ENCODE measurements at regions not wholly inside any gene's neighbourhood (a gene's known extent, or its start where the extent isn't known, plus 50 kb on each side); places are given as distances from the start of the nearest gene placed in this dataset.

DNA sequence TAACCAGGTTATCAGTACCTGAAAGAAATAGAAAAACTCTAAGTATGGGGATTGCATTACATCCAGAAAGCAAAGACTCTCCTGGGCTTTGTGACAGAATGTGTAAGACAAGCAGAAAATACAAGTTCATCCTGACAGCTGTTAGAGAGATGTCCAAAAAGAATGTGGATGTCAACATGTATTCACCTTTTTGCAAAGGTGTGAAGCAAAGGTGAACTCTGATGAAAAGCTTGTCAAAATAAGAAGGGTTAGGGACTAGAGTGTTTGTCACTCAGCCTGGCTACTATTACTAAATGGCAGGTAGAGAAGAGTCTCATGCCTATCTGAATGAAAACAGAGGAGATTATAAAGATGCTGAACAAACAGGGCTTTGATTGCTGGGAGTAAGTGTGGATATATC, 527.6 kb upstream of the CA10 start:
- TF ChIP-seq, protein P1, sequence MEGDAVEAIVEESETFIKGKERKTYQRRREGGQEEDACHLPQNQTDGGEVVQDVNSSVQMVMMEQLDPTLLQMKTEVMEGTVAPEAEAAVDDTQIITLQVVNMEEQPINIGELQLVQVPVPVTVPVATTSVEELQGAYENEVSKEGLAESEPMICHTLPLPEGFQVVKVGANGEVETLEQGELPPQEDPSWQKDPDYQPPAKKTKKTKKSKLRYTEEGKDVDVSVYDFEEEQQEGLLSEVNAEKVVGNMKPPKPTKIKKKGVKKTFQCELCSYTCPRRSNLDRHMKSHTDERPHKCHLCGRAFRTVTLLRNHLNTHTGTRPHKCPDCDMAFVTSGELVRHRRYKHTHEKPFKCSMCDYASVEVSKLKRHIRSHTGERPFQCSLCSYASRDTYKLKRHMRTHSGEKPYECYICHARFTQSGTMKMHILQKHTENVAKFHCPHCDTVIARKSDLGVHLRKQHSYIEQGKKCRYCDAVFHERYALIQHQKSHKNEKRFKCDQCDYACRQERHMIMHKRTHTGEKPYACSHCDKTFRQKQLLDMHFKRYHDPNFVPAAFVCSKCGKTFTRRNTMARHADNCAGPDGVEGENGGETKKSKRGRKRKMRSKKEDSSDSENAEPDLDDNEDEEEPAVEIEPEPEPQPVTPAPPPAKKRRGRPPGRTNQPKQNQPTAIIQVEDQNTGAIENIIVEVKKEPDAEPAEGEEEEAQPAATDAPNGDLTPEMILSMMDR (IDR thresholded peaks at IDR 0.05; ENCODE audit: insufficient read depth, low read depth, low read length) = no peak
- TF ChIP-seq EZH2 (IDR thresholded peaks at IDR 0.05; ENCODE audit: insufficient read depth, low read length) = no peak

Measured in astrocyte (in vitro differentiated cells and primary cell).